ENCODE measurements at regions not wholly inside any gene's neighbourhood (a gene's known extent, or its start where the extent isn't known, plus 50 kb on each side); places are given as distances from the start of the nearest gene placed in this dataset.

GRCh38 chr5:6994097-6994496, 280.9 kb downstream of the TENT4A start:
- Histone ChIP-seq H3K79me2 (ENCODE audit: insufficient read depth, low read depth, low read length) (no peaks in the 10 kb centered on the region), H3K4me3 (ENCODE audit: low read depth, low read length, poor library complexity, severe bottlenecking) (no peak overlapping the region), H4K20me1 (ENCODE audit: insufficient read depth, low read length) (no peaks in the 10 kb centered on the region), H3K36me3 (ENCODE audit: insufficient read depth, low read length) (no peaks in the 10 kb centered on the region), H3K4me1 (ENCODE audit: insufficient read depth, low read length, poor library complexity, severe bottlenecking) (no peaks in the 10 kb centered on the region), H3K9me3 (ENCODE audit: low read length) (no peaks in the 10 kb centered on the region), H3K9me2 (ENCODE audit: insufficient read depth, low read length) (no peaks in the 10 kb centered on the region), H3K27ac (ENCODE audit: low read depth, low read length, poor library complexity, severe bottlenecking) (no peak overlapping the region), H3K4me2 (ENCODE audit: low read length) (no peak overlapping the region), H2AFZ (ENCODE audit: low read length) (no peak overlapping the region)
- no peak for DNase-seq (ENCODE audit: low spot score)
- TF ChIP-seq CTCF (conservative IDR thresholded peaks at IDR 0.05; ENCODE audit: low read length) (no peak), EZH2phosphoT487 (IDR thresholded peaks at IDR 0.05; ENCODE audit: borderline replicate concordance, low read depth, low read length) (no peak)
- ChIA-PET CTCF (ENCODE audit: unreplicated experiment) (no interaction called here), POLR2A (no interaction called here)
- no TSS peak for BruUV-seq (replicated peaks)
- intact Hi-C loops (cut with micrococcal nuclease; ENCODE audit: unreplicated experiment), result no loop called here

- Histone ChIP-seq H3K4me3 (ENCODE audit: low read depth, low read length, poor library complexity, severe bottlenecking) (no peak overlapping the region), H2AFZ (ENCODE audit: low read length) (no peak overlapping the region), H4K20me1 (ENCODE audit: insufficient read depth, low read length) (no peaks in the 10 kb centered on the region), H3K4me1 (ENCODE audit: insufficient read depth, low read length, poor library complexity, severe bottlenecking) (no peaks in the 10 kb centered on the region), H3K36me3 (ENCODE audit: insufficient read depth, low read length) (no peaks in the 10 kb centered on the region), H3K79me2 (ENCODE audit: insufficient read depth, low read depth, low read length) (no peaks in the 10 kb centered on the region), H3K27ac (ENCODE audit: low read depth, low read length, poor library complexity, severe bottlenecking) (no peak overlapping the region), H3K4me2 (ENCODE audit: low read length) (no peak overlapping the region), H3K9me3 (ENCODE audit: low read length) (no peaks in the 10 kb centered on the region), H3K9me2 (ENCODE audit: insufficient read depth, low read length) (no peaks in the 10 kb centered on the region)
- TF ChIP-seq EZH2phosphoT487 (IDR thresholded peaks at IDR 0.05; ENCODE audit: borderline replicate concordance, low read depth, low read length), result no peak
- TF ChIP-seq CTCF (conservative IDR thresholded peaks at IDR 0.05; ENCODE audit: low read length), result no peak
- no TSS peak for BruUV-seq (replicated peaks)
- intact Hi-C loops (cut with micrococcal nuclease; ENCODE audit: unreplicated experiment), result no loop called here
- POLR2A ChIA-PET, result no interaction called here
- CTCF ChIA-PET (ENCODE audit: unreplicated experiment), result no interaction called here
- DNase-seq (ENCODE audit: low spot score), result no peak
These were observed 281.9 kb downstream of the TENT4A start for GRCh38 chr5:6995115-6995514.

GRCh38 chr5:7000310-7000709, 287.1 kb downstream of the TENT4A start:
- H3K9me2 ChIP-seq (ENCODE audit: insufficient read depth, low read length), result no peaks in the 10 kb centered on the region
- H2AFZ ChIP-seq (ENCODE audit: low read length), result no peak overlapping the region
- no peak for TF ChIP-seq CTCF (conservative IDR thresholded peaks at IDR 0.05; ENCODE audit: low read length)
- TF ChIP-seq EZH2phosphoT487 (IDR thresholded peaks at IDR 0.05; ENCODE audit: borderline replicate concordance, low read depth, low read length), result no peak
- H3K4me1 ChIP-seq (ENCODE audit: insufficient read depth, low read length, poor library complexity, severe bottlenecking), result no peaks in the 10 kb centered on the region
- ChIA-PET CTCF (ENCODE audit: unreplicated experiment) (no interaction called here), POLR2A (no interaction called here)
- H3K79me2 ChIP-seq (ENCODE audit: insufficient read depth, low read depth, low read length), result no peaks in the 10 kb centered on the region
- no peaks in the 10 kb centered on the region for H4K20me1 ChIP-seq (ENCODE audit: insufficient read depth, low read length)
- BruUV-seq (replicated peaks), result no TSS peak
- H3K4me2 ChIP-seq (ENCODE audit: low read length), result no peak overlapping the region
- intact Hi-C loops (cut with micrococcal nuclease; ENCODE audit: unreplicated experiment), result no loop called here
- no peak for DNase-seq (ENCODE audit: low spot score)
- H3K36me3 ChIP-seq (ENCODE audit: insufficient read depth, low read length), result no peaks in the 10 kb centered on the region
- H3K4me3 ChIP-seq (ENCODE audit: low read depth, low read length, poor library complexity, severe bottlenecking), result no peak overlapping the region
- no peaks in the 10 kb centered on the region for H3K9me3 ChIP-seq (ENCODE audit: low read length)
- no peak overlapping the region for H3K27ac ChIP-seq (ENCODE audit: low read depth, low read length, poor library complexity, severe bottlenecking)
